AG04449 (cell line): ENCODE measurements at regions not wholly inside any gene's neighbourhood (a gene's known extent, or its start where the extent isn't known, plus 50 kb on each side); places are given as distances from the start of the nearest gene placed in this dataset.
A peak's percentile ranks its signal among the peaks of the same experiment; 100 is the strongest.
"Not testable (repeated sequence)": the region's sequence is repeated elsewhere in the genome, so short reads cannot be mapped to it uniquely, and the experiment has no call there.

ENCODE experiments used
- CTCF ChIA-PET: fragments of 350-600 bp; formaldehyde crosslinking; extraction: SDS; loops from one replicate; lab custom pipeline; 2021; ENCODE audit warnings: antibody characterized with exemption; lab: Yijun Ruan, JAX
- POLR2A ChIA-PET: fragments of 400-600, 350-600 bp; formaldehyde crosslinking; extraction: SDS; loops from one replicate; lab custom pipeline; 2020; ENCODE audit warnings: antibody characterized with exemption, inconsistent platforms; lab: Yijun Ruan, JAX
- DNase-seq: peaks from one replicate; pipeline ENCODE4 v3.0.0-alpha.2; 2010; ENCODE audit warnings: low read depth, low spot score
- H3K4me3 ChIP-seq: 2 replicates; pipeline ENCODE4 v1.5.1; 2011; ENCODE audit warnings: low read depth, mild to moderate bottlenecking, control low read depth, low read length
- CTCF ChIP-seq: IDR thresholded peaks from one replicate; pipeline ENCODE4 v1.5.1; 2011; ENCODE audit warnings: mild to moderate bottlenecking, moderate library complexity, low read length, control low read depth, inconsistent platforms; ENCODE audit not compliant: insufficient read depth; ENCODE audit errors: missing control alignments

- no peak for TF ChIP-seq CTCF
- CTCF ChIA-PET, result interaction anchor here (0.9 to 1.0 kb wide), 4 partner anchors 8 to 442 kb away, joined by 3 to 6 read pairs (median 3); no protein-coding TSS in a partner anchor
- H3K4me3 ChIP-seq, result no peak overlapping the region
- POLR2A ChIA-PET, result no interaction called here
- DNase-seq, result peak; percentile 40
These were observed 73.1 kb upstream of the UCN3 start for GRCh38 chr10:5291501-5292195.

DNA sequence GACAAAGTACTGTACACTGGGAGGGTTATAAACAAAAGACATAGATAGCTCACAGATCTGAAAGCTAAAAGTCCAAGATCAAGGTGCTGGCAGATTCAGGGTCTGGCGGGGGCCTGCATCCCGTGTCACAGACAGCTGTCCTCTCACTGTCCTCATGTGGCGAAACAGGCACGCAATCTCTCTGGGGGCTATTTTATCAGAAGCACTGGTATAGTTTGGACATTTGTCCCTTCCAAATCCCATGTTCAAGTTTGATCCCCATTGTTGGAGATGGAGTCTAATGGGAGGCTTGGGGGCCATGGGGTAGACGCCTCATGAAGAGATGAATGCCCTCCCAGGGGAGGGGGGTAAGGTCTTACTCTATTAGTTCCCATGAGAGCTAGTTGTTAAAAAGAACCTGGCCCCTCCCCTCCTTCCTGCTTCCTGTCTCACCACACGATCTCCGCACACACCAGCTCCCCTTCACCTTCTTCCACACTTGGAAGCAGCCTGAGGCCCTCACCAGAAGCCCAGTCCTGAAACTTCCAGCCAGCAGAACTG is 72.5 kb upstream of the UCN3 start:
- no peak for TF ChIP-seq CTCF
- ChIA-PET CTCF (interaction anchor here (0.9 to 1.0 kb wide), 3 partner anchors 9 to 443 kb away, joined by 3 to 6 read pairs (median 3); no protein-coding TSS in a partner anchor), POLR2A (no interaction called here)
- no peak overlapping the region for H3K4me3 ChIP-seq
- no peak for DNase-seq

DNA sequence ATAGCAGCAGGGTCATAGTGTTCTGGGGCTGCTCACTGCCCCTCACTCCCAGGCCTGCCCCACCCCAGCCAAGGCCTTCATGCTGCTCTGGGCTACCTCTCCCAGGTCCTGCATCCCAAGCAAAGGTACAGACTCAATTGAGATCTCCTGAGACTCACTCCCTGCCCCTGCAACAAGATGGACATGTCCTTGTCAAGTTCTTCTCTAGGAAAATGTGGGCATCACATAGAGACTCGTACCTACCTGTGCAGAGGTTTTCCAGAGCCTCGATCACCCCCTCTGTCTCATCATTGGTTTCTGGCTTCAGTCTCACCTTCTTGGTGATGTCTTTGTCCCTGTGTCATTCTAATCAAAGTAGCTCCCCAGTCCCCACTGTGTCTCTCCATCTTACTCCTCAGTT is 71.8 kb upstream of the UCN3 start:
- POLR2A ChIA-PET, DNase-seq: not testable (repeated sequence)
- CTCF ChIA-PET, result interaction anchor here (1.0 kb wide), 2 partner anchors 10 to 355 kb away, joined by 3 to 6 read pairs; no protein-coding TSS in a partner anchor

GRCh38 chr10:5293691-5294550 is 70.8 kb upstream of the UCN3 start:
- ChIA-PET CTCF (interaction anchor here (0.7 to 1.1 kb wide), 3 partner anchors 10 to 444 kb away, joined by 3 to 5 read pairs (median 3); no protein-coding TSS in a partner anchor), POLR2A (no interaction called here)
- no peak for DNase-seq
- no peak overlapping the region for H3K4me3 ChIP-seq
- peak; percentile 64 for TF ChIP-seq CTCF

More for the DNA sequence above, 71.8 kb upstream of the UCN3 start:
- not testable (repeated sequence) for H3K4me3 ChIP-seq

DNA sequence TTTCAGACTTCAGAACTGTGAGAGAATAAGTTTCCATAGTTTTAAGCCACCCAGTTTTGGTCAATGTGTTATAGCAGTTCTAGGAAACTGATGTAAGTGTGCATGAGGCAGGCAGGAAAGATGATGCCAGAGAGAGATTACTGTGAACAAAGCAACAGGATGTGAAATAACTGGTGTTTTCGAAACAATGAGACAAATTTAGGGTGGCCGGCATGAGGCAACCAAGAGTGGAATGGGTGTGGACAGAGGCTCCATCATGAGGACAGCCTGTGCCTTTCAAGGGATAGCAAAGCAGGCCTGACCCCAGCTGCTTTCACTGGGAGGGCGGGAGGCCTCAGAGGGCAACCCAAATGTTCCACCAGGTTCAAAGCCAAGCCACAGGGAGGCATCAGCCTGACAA is 67.3 kb upstream of the UCN3 start:
- ChIA-PET CTCF (interaction anchor here (1.5 kb wide), 1 partner anchor 447 kb away, joined by 4 read pairs; no protein-coding TSS in a partner anchor), POLR2A (no interaction called here)
- H3K4me3 ChIP-seq, result no peak overlapping the region
- no peak for DNase-seq
- TF ChIP-seq CTCF, result no peak

- H3K4me3 ChIP-seq, result no peak overlapping the region
- no peak for DNase-seq
- POLR2A ChIA-PET, result no interaction called here
- CTCF ChIA-PET, result interaction anchor here (1.3 to 1.5 kb wide), 2 partner anchors 10 to 448 kb away, joined by 3 to 4 read pairs; no protein-coding TSS in a partner anchor
- TF ChIP-seq CTCF, result no peak
These were observed 66.8 kb upstream of the UCN3 start for GRCh38 chr10:5297996-5298395.
